ENCODE measurements at regions not wholly inside any gene's neighbourhood (a gene's known extent, or its start where the extent isn't known, plus 50 kb on each side); places are given as distances from the start of the nearest gene placed in this dataset.

DNA sequence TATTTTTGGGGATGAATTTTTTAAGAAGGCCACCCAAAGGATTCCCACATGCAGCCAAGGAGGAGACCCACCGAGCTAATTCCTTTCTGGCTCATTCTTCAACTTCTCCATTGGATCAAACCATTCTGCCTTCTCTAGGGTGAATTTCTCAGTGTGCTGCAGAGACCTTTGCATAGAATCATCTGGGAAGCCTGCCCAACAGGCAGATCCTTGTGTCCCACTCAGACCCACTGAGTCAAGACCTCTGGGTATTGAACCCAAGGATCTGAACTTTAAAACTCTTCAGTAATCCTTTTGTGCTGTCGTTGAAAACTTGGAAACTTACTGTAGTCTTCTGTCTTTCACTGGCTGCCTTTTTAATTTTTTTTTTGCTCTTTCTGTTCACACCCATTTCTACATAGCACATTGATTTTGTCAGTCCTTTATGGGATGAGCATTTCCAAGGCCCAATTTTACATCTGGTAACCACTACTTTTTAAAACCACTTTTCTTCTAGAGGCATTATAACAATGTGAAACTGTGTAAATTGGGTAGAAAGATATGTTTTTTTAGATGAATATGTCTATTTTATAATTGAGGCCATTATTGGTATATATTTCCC, 120.2 kb downstream of the TSN start:
- no peak for TF ChIP-seq POLR2A (IDR thresholded peaks at IDR 0.05)
- no peak for TF ChIP-seq POLR2AphosphoS5 (IDR thresholded peaks at IDR 0.05)
- TF ChIP-seq, protein P1, sequence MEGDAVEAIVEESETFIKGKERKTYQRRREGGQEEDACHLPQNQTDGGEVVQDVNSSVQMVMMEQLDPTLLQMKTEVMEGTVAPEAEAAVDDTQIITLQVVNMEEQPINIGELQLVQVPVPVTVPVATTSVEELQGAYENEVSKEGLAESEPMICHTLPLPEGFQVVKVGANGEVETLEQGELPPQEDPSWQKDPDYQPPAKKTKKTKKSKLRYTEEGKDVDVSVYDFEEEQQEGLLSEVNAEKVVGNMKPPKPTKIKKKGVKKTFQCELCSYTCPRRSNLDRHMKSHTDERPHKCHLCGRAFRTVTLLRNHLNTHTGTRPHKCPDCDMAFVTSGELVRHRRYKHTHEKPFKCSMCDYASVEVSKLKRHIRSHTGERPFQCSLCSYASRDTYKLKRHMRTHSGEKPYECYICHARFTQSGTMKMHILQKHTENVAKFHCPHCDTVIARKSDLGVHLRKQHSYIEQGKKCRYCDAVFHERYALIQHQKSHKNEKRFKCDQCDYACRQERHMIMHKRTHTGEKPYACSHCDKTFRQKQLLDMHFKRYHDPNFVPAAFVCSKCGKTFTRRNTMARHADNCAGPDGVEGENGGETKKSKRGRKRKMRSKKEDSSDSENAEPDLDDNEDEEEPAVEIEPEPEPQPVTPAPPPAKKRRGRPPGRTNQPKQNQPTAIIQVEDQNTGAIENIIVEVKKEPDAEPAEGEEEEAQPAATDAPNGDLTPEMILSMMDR (IDR thresholded peaks at IDR 0.05) = no peak
- no peak for TF ChIP-seq EP300 (IDR thresholded peaks at IDR 0.05)

Data from gastroesophageal sphincter (tissue), 3 donors.